ENCODE measurements at regions not wholly inside any gene's neighbourhood (a gene's known extent, or its start where the extent isn't known, plus 50 kb on each side); places are given as distances from the start of the nearest gene placed in this dataset.

DNA sequence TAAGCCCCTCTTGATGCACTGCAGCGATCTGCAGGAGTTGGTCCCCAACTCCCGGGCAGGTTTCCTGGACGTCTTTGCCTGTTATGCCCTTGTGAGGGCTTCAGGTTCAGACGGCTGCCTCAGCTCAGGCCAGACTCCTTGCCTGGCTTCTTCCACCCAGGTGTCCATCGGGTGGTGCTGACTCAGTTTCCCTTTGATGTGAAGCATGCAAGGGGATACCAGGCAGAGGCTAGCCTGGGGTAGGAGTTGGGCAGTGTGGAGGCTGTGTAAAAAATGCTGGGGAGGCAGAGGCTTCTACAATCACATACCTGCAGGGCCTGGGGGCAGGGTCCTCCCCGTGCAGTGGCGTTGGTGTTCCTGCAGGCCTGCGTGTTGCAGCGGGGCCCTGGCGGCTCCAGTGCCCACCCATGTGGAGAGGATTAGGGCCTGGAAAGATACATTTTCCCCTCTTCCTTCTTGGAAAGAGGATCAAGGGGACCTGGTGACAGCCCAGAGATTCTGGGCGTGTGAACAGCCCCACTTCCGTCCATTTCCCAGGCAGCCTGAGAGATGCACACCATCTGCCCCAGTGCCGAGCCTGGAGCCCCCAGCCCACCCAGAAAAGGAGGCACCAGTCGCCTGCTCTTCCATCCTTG is 338.3 kb downstream of the DYSF start:
- TF ChIP-seq TAF1 (IDR thresholded peaks at IDR 0.05; ENCODE audit: low read depth): no peak
- Histone ChIP-seq H3K4me3 (ENCODE audit: low read length) (no peak overlapping the region), H2AFZ (ENCODE audit: low read depth, low read length) (no peak overlapping the region), H4K20me1 (ENCODE audit: insufficient read depth) (no peaks in the 10 kb centered on the region), H3K79me2 (replicated peaks; ENCODE audit: insufficient read depth, low read length) (no peaks in the 10 kb centered on the region), H3K9me3 (ENCODE audit: low read length) (no peaks in the 10 kb centered on the region), H3K36me3 (ENCODE audit: insufficient read depth, low read length) (no peaks in the 10 kb centered on the region), H3K27ac (ENCODE audit: low read length) (no peak overlapping the region), H3K27me3 (ENCODE audit: insufficient read depth, low read depth, low read length) (no peaks in the 10 kb centered on the region), H3K9me2 (ENCODE audit: insufficient read depth, low read length) (no peaks in the 10 kb centered on the region), H3F3A (ENCODE audit: insufficient read depth, low read length, poor library complexity, severe bottlenecking) (no peaks in the 10 kb centered on the region), H3K9ac (ENCODE audit: low read length) (no peak overlapping the region), H3K4me2 (ENCODE audit: low read length) (no peak overlapping the region)

DNA sequence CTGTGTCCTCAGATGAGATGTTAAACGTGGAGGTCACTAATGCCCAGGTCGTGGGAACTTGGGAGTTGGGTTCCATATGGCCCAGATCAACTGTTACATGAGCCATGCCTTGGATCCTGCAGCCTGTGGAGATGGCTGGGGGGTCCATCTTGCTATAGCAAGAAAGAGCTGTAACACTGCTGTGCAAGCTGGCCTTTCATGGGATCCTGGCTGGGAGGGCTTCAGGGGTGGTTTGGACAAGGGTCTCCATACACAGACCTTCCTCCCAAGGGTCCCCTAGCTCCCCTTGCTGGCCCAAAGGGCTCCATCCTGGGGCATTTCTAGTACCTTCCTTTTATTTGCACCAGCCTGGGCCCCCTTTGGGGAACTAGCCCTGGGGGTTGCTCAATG is 337.7 kb downstream of the DYSF start:
- H3K9ac ChIP-seq (ENCODE audit: low read length): no peak overlapping the region
- H3K27ac ChIP-seq (ENCODE audit: low read length): no peak overlapping the region
- H3K4me3 ChIP-seq (ENCODE audit: low read length): no peak overlapping the region
- TF ChIP-seq EP300 (conservative IDR thresholded peaks at IDR 0.05; ENCODE audit: poor library complexity, severe bottlenecking) (no peak), EZH2 (IDR thresholded peaks at IDR 0.05; ENCODE audit: borderline replicate concordance, insufficient read depth, low read length, poor library complexity, severe bottlenecking) (no peak), MXI1 (conservative IDR thresholded peaks at IDR 0.05; ENCODE audit: poor library complexity, severe bottlenecking) (no peak), POLR2AphosphoS5 (IDR thresholded peaks at IDR 0.05) (no peak), TAF1 (IDR thresholded peaks at IDR 0.05; ENCODE audit: low read depth) (no peak), SMC3 (conservative IDR thresholded peaks at IDR 0.05; ENCODE audit: poor library complexity) (no peak), RAD21 (conservative IDR thresholded peaks at IDR 0.05) (no peak)
- TF ChIP-seq, protein P1, sequence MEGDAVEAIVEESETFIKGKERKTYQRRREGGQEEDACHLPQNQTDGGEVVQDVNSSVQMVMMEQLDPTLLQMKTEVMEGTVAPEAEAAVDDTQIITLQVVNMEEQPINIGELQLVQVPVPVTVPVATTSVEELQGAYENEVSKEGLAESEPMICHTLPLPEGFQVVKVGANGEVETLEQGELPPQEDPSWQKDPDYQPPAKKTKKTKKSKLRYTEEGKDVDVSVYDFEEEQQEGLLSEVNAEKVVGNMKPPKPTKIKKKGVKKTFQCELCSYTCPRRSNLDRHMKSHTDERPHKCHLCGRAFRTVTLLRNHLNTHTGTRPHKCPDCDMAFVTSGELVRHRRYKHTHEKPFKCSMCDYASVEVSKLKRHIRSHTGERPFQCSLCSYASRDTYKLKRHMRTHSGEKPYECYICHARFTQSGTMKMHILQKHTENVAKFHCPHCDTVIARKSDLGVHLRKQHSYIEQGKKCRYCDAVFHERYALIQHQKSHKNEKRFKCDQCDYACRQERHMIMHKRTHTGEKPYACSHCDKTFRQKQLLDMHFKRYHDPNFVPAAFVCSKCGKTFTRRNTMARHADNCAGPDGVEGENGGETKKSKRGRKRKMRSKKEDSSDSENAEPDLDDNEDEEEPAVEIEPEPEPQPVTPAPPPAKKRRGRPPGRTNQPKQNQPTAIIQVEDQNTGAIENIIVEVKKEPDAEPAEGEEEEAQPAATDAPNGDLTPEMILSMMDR (IDR thresholded peaks at IDR 0.05; ENCODE audit: poor library complexity, severe bottlenecking): no peak
- TF ChIP-seq, protein P2, sequence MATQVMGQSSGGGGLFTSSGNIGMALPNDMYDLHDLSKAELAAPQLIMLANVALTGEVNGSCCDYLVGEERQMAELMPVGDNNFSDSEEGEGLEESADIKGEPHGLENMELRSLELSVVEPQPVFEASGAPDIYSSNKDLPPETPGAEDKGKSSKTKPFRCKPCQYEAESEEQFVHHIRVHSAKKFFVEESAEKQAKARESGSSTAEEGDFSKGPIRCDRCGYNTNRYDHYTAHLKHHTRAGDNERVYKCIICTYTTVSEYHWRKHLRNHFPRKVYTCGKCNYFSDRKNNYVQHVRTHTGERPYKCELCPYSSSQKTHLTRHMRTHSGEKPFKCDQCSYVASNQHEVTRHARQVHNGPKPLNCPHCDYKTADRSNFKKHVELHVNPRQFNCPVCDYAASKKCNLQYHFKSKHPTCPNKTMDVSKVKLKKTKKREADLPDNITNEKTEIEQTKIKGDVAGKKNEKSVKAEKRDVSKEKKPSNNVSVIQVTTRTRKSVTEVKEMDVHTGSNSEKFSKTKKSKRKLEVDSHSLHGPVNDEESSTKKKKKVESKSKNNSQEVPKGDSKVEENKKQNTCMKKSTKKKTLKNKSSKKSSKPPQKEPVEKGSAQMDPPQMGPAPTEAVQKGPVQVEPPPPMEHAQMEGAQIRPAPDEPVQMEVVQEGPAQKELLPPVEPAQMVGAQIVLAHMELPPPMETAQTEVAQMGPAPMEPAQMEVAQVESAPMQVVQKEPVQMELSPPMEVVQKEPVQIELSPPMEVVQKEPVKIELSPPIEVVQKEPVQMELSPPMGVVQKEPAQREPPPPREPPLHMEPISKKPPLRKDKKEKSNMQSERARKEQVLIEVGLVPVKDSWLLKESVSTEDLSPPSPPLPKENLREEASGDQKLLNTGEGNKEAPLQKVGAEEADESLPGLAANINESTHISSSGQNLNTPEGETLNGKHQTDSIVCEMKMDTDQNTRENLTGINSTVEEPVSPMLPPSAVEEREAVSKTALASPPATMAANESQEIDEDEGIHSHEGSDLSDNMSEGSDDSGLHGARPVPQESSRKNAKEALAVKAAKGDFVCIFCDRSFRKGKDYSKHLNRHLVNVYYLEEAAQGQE (IDR thresholded peaks at IDR 0.05; ENCODE audit: borderline replicate concordance): no peak
- no peaks in the 10 kb centered on the region for H3K79me2 ChIP-seq (replicated peaks; ENCODE audit: insufficient read depth, low read length)
- H3K9me2 ChIP-seq (ENCODE audit: insufficient read depth, low read length): no peaks in the 10 kb centered on the region
- H4K20me1 ChIP-seq (ENCODE audit: insufficient read depth): no peaks in the 10 kb centered on the region
- no peaks in the 10 kb centered on the region for H3K9me3 ChIP-seq (ENCODE audit: low read length)
- H3F3A ChIP-seq (ENCODE audit: insufficient read depth, low read length, poor library complexity, severe bottlenecking): no peaks in the 10 kb centered on the region
- H3K36me3 ChIP-seq (ENCODE audit: insufficient read depth, low read length): no peaks in the 10 kb centered on the region
- H3K27me3 ChIP-seq (ENCODE audit: insufficient read depth, low read depth, low read length): no peaks in the 10 kb centered on the region
- H3K4me2 ChIP-seq (ENCODE audit: low read length): no peak overlapping the region
- no peak overlapping the region for H2AFZ ChIP-seq (ENCODE audit: low read depth, low read length)

All from neural cell (in vitro differentiated cells).